DND-41 (cell line): ENCODE measurements at regions not wholly inside any gene's neighbourhood (a gene's known extent, or its start where the extent isn't known, plus 50 kb on each side); places are given as distances from the start of the nearest gene placed in this dataset.

Experiments used
- ATAC-seq: fragments of 200-7000 bp; cut with Tn5 transposase; 3 replicates; pipeline ENCODE4 v1.9.1; 2021; ENCODE audit warnings: low read depth; ENCODE audit not compliant: insufficient read depth
- DNase-seq: peaks from one replicate; pipeline ENCODE4 v3.0.0-alpha.2; 2020
- H2AFZ ChIP-seq: 2 replicates; pipeline ENCODE4 v1.6.0; 2012; ENCODE audit warnings: low read depth, low read length
- H3K27ac ChIP-seq: 2 replicates; pipeline ENCODE4 v1.5.1; 2012; ENCODE audit warnings: low read length, inconsistent platforms
- H3K27me3 ChIP-seq: fragments of 200-600 bp; sonication (generic); 2 replicates; pipeline ENCODE4 v1.6.0; 2012; ENCODE audit warnings: low read length, mild to moderate bottlenecking, inconsistent platforms; ENCODE audit not compliant: insufficient read depth, poor library complexity
- H3K36me3 ChIP-seq: 2 replicates; pipeline ENCODE4 v1.5.1; 2012; ENCODE audit warnings: low read length, inconsistent platforms; ENCODE audit not compliant: insufficient read depth
- H3K4me1 ChIP-seq: 2 replicates; pipeline ENCODE4 v1.5.1; 2012; ENCODE audit warnings: mild to moderate bottlenecking, low read length; ENCODE audit not compliant: insufficient read depth
- H3K4me2 ChIP-seq: 2 replicates; pipeline ENCODE4 v1.6.0; 2012; ENCODE audit warnings: mild to moderate bottlenecking, moderate library complexity, low read length, inconsistent platforms; ENCODE audit not compliant: insufficient read depth
- H3K4me3 ChIP-seq, 2 experiments: fragments of 200-600 bp in 1 of 2; shearing (Covaris generic) in 1 of 2; 2 replicates each; pipeline ENCODE4 v1.5.1; 2012 to 2016; ENCODE audit warnings: inconsistent platforms in 2 of 2, low read length in 2 of 2, mild to moderate bottlenecking in 2 of 2, low read depth in 1 of 2, moderate library complexity in 1 of 2
- H3K79me2 ChIP-seq: 2 replicates; pipeline ENCODE4 v1.6.0; 2012; ENCODE audit warnings: low read length, inconsistent platforms; ENCODE audit not compliant: insufficient read depth
- H3K9ac ChIP-seq: 2 replicates; pipeline ENCODE4 v1.6.0; 2012; ENCODE audit warnings: low read depth, mild to moderate bottlenecking, inconsistent platforms, low read length, moderate library complexity
- H3K9me3 ChIP-seq: 2 replicates; pipeline ENCODE4 v1.5.1; 2012; ENCODE audit warnings: low read length, moderate library complexity, mild to moderate bottlenecking, inconsistent platforms; ENCODE audit not compliant: insufficient read depth, severe bottlenecking
- H4K20me1 ChIP-seq: 2 replicates; pipeline ENCODE4 v1.6.0; 2012; ENCODE audit warnings: low read length; ENCODE audit not compliant: insufficient read depth
- CTCF ChIP-seq: IDR thresholded peaks from 2 replicates; pipeline ENCODE4 v1.5.1; 2012; ENCODE audit warnings: borderline replicate concordance, low read length, moderate library complexity, mild to moderate bottlenecking; ENCODE audit not compliant: poor library complexity, severe bottlenecking; ENCODE audit errors: extremely low read depth
- EZH2 ChIP-seq: IDR thresholded peaks from 3 replicates; pipeline ENCODE4 v1.6.1; 2012; ENCODE audit warnings: borderline replicate concordance, low read depth, mild to moderate bottlenecking, moderate library complexity, low read length, inconsistent platforms; ENCODE audit not compliant: severe bottlenecking

DNA sequence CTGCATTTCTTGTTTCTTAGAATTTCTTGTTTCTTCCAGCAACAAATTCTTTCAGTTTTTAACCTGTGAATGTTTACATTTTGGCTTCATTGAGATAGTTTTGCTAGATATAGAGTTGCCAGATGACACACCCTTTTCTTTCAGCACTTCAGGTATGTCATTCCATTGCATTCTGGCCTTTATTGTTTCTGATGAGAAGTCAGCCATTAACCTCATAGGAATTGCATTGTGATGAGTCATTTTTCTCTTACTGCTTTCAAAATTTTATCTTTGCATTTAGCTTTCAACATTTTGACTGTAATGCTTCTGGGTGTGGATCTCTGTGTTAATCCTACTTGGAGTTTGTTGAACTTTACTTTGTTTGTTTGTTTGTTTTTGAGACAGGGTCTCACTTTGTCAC, 440.3 kb upstream of the HS3ST5 start:
- H3K4me3 ChIP-seq: no peak overlapping the region
- no peaks in the 10 kb centered on the region for H3K4me1 ChIP-seq
- no peaks in the 10 kb centered on the region for H3K9me3 ChIP-seq
- no peaks in the 10 kb centered on the region for H4K20me1 ChIP-seq
- ATAC-seq (no peak), DNase-seq (no peak)
- no peak overlapping the region for H3K4me2 ChIP-seq
- H3K27ac ChIP-seq: no peak overlapping the region
- no peak for TF ChIP-seq CTCF
- no peak for TF ChIP-seq EZH2
- H3K36me3 ChIP-seq: no peaks in the 10 kb centered on the region
- H3K9ac ChIP-seq: no peak overlapping the region
- H3K27me3 ChIP-seq: no peaks in the 10 kb centered on the region
- no peak overlapping the region for H2AFZ ChIP-seq
- H3K79me2 ChIP-seq: no peaks in the 10 kb centered on the region

DNA sequence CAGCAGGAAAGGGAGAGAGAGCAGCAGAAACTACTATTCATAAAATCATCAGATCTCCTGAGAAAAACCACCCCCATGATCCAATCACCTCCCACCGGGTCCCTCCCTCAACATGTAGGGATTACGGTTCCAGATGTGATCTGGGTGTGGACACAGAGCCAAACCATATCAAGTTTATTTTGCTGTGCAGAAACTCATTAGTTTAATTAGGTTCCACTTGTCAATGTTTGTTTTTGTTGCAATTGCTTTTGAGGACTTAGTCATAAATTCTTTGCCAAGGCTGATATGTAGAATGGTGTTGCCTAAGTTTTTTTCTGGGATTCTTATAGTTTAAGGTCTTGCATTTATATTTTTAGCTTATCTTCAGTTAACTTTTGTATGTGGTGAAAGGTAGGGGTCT, 422.0 kb upstream of the HS3ST5 start:
- no peak for TF ChIP-seq CTCF
- no peak for TF ChIP-seq EZH2
- H3K4me3 ChIP-seq: no peak overlapping the region
- no peak overlapping the region for H2AFZ ChIP-seq
- ATAC-seq: no peak
- no peak for DNase-seq
- no peaks in the 10 kb centered on the region for H3K79me2 ChIP-seq
- no peaks in the 10 kb centered on the region for H3K27me3 ChIP-seq
- no peaks in the 10 kb centered on the region for H3K4me1 ChIP-seq
- H3K27ac ChIP-seq: no peak overlapping the region
- no peaks in the 10 kb centered on the region for H4K20me1 ChIP-seq
- H3K9me3 ChIP-seq: no peaks in the 10 kb centered on the region
- H3K9ac ChIP-seq: no peak overlapping the region
- no peaks in the 10 kb centered on the region for H3K36me3 ChIP-seq
- no peak overlapping the region for H3K4me2 ChIP-seq

DNA sequence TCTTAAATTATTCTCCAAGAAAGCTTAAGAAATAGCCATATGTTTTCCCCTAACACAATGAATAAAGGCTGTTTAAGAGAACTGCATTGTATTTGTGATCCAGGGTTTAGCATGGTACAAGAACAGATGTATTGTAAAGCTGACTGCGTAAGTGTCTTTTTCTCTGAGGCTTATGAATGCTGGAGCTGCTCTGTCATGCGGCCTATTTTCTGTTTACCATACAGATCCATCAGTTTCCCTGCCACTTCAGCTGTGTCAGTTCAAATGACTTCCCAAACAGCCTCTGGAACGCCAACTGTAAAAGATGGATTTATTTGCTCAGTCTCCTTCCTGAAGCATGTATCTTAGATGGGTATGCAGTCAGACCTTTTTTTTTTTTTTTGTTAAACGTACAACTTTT, 419.3 kb upstream of the HS3ST5 start:
- H3K27ac ChIP-seq: no peak overlapping the region
- DNase-seq (no peak), ATAC-seq (no peak)
- H3K9me3 ChIP-seq: no peaks in the 10 kb centered on the region
- no peaks in the 10 kb centered on the region for H3K79me2 ChIP-seq
- H3K4me3 ChIP-seq: no peak overlapping the region
- no peak overlapping the region for H3K9ac ChIP-seq
- TF ChIP-seq CTCF (no peak), EZH2 (no peak)
- no peaks in the 10 kb centered on the region for H4K20me1 ChIP-seq
- no peaks in the 10 kb centered on the region for H3K4me1 ChIP-seq
- H3K36me3 ChIP-seq: no peaks in the 10 kb centered on the region
- H2AFZ ChIP-seq: no peak overlapping the region
- H3K4me2 ChIP-seq: no peak overlapping the region
- no peaks in the 10 kb centered on the region for H3K27me3 ChIP-seq

GRCh38 chr6:114747995-114748625, 405.3 kb upstream of the HS3ST5 start:
- Histone ChIP-seq H3K9ac (no peak overlapping the region), H3K4me2 (no peak overlapping the region), H2AFZ (no peak overlapping the region), H3K79me2 (no peaks in the 10 kb centered on the region), H3K9me3 (no peaks in the 10 kb centered on the region), H3K4me3 (no peak overlapping the region), H3K36me3 (no peaks in the 10 kb centered on the region), H3K27ac (no peak overlapping the region), H3K27me3 (no peaks in the 10 kb centered on the region), H4K20me1 (no peaks in the 10 kb centered on the region), H3K4me1 (no peaks in the 10 kb centered on the region)
- TF ChIP-seq EZH2 (no peak), CTCF (peak; percentile 68)
- ATAC-seq (peak; percentile 45; the same call in 1 of the 3 replicates), DNase-seq (peak; percentile 36)
